ENCODE measurements at regions not wholly inside any gene's neighbourhood (a gene's known extent, or its start where the extent isn't known, plus 50 kb on each side); places are given as distances from the start of the nearest gene placed in this dataset.

DNA sequence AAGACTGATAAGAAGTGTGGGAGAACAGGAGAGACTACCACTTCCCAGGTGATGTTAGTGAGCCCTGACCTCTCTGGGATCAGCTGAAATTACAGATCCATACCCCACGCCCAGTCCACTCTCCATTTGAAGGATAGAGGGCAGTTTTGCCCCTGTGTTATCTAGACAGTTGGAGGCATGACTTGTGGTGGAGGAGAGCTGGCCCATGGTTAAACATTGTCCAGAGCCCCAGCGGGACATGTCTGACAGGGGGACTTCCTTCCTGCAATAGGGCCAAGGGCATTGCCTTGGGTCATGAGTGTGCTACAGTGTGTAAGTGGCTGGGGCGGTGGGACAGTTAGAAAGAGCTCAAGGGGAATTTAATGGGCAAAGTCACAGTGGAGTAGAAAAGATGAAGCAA is 181.1 kb downstream of the MID1IP1 start:
- H3K27me3 Mint-ChIP-seq, result no peaks in the 10 kb centered on the region
- ATAC-seq (no peak), DNase-seq (no peak)
- H3K36me3 Mint-ChIP-seq (ENCODE audit: low read depth), result no peaks in the 10 kb centered on the region
- POLR2A ChIA-PET, result no interaction called here
- no peak overlapping the region for H3K27ac Mint-ChIP-seq
- intact Hi-C loops (cut with micrococcal nuclease), result no loop called here
- no peaks in the 10 kb centered on the region for H3K9me3 Mint-ChIP-seq
- no peak for TF ChIP-seq CTCF (IDR thresholded peaks at IDR 0.05)
- CTCF ChIA-PET, result interaction anchor here (1.2 kb wide), 1 partner anchor 228 kb away, joined by 3 read pairs; no protein-coding TSS in a partner anchor
- no peak overlapping the region for H3K4me3 Mint-ChIP-seq
- no peaks in the 10 kb centered on the region for H3K4me1 Mint-ChIP-seq (ENCODE audit: low read depth)

- no peak overlapping the region for H3K4me3 Mint-ChIP-seq
- no peak for ATAC-seq
- no peaks in the 10 kb centered on the region for H3K9me3 Mint-ChIP-seq
- intact Hi-C loops (cut with micrococcal nuclease), result no loop called here
- CTCF ChIA-PET, result interaction anchor here (1.2 kb wide), 1 partner anchor 229 kb away, joined by 3 read pairs; no protein-coding TSS in a partner anchor
- H3K36me3 Mint-ChIP-seq (ENCODE audit: low read depth), result no peaks in the 10 kb centered on the region
- POLR2A ChIA-PET, result no interaction called here
- DNase-seq, result no peak
- no peaks in the 10 kb centered on the region for H3K4me1 Mint-ChIP-seq (ENCODE audit: low read depth)
- no peaks in the 10 kb centered on the region for H3K27me3 Mint-ChIP-seq
- H3K27ac Mint-ChIP-seq, result no peak overlapping the region
- TF ChIP-seq CTCF (IDR thresholded peaks at IDR 0.05), result no peak
Observed at GRCh38 chrX:38982843-38983242, 181.6 kb downstream of the MID1IP1 start.

GRCh38 chrX:38985375-38985774 is 184.1 kb downstream of the MID1IP1 start:
- peak; percentile 40 for TF ChIP-seq CTCF (IDR thresholded peaks at IDR 0.05)
- POLR2A ChIA-PET, result no interaction called here
- intact Hi-C loops (cut with micrococcal nuclease), result loop anchor here (5.0 kb wide), 1 partner anchor 233 kb away; no protein-coding TSS in a partner anchor
- ATAC-seq, result peak; percentile 75
- no peaks in the 10 kb centered on the region for H3K36me3 Mint-ChIP-seq (ENCODE audit: low read depth)
- CTCF ChIA-PET, result no interaction called here
- no peak overlapping the region for H3K27ac Mint-ChIP-seq
- H3K4me3 Mint-ChIP-seq, result no peak overlapping the region
- no peaks in the 10 kb centered on the region for H3K4me1 Mint-ChIP-seq (ENCODE audit: low read depth)
- no peaks in the 10 kb centered on the region for H3K9me3 Mint-ChIP-seq
- no peaks in the 10 kb centered on the region for H3K27me3 Mint-ChIP-seq
- DNase-seq, result peak; percentile 11

- Mint-ChIP-seq H3K4me3 (no peak overlapping the region), H3K27ac (no peak overlapping the region), H3K9me3 (no peaks in the 10 kb centered on the region), H3K4me1 (ENCODE audit: low read depth) (no peaks in the 10 kb centered on the region), H3K27me3 (no peaks in the 10 kb centered on the region), H3K36me3 (ENCODE audit: low read depth) (no peaks in the 10 kb centered on the region)
- ATAC-seq (no peak), DNase-seq (no peak)
- ChIA-PET CTCF (interaction anchor here (1.1 to 1.7 kb wide), 2 partner anchors 231 to 271 kb away, joined by 4 to 7 read pairs; no protein-coding TSS in a partner anchor), POLR2A (no interaction called here)
- intact Hi-C loops (cut with micrococcal nuclease), result loop anchor here (5.0 kb wide), 1 partner anchor 234 kb away; no protein-coding TSS in a partner anchor
- no peak for TF ChIP-seq CTCF (IDR thresholded peaks at IDR 0.05)
Observed at GRCh38 chrX:38985945-38986344, 184.7 kb downstream of the MID1IP1 start.

DNA sequence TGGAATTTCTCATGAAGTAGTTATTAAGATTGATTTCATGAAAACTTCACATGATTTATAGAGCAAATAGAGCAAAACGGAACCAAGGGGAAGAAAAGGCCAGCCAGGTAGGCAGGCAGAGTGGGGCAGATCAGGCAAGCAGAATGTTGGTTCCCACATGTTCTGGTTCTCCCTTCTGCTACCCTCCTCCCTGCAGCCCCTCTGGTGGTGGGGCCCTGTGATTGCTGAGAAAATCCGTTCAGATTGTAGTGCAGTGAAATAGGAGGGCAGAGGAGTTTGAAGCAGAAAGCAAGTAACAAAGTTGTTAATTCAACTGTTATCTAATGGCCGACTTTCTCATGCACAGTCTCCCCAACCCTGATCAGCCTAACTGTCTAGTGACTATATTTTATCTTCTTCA is 185.3 kb downstream of the MID1IP1 start:
- Mint-ChIP-seq H3K27me3 (no peaks in the 10 kb centered on the region), H3K9me3 (no peaks in the 10 kb centered on the region), H3K4me3 (no peak overlapping the region), H3K36me3 (ENCODE audit: low read depth) (no peaks in the 10 kb centered on the region), H3K27ac (no peak overlapping the region), H3K4me1 (ENCODE audit: low read depth) (no peaks in the 10 kb centered on the region)
- intact Hi-C loops (cut with micrococcal nuclease), result loop anchor here (5.0 kb wide), 1 partner anchor 234 kb away; no protein-coding TSS in a partner anchor
- ATAC-seq (no peak), DNase-seq (no peak)
- CTCF ChIA-PET, result interaction anchor here (1.1 to 1.7 kb wide), 3 partner anchors 218 to 271 kb away, joined by 4 to 10 read pairs (median 7); no protein-coding TSS in a partner anchor
- TF ChIP-seq CTCF (IDR thresholded peaks at IDR 0.05), result no peak
- POLR2A ChIA-PET, result no interaction called here
